GM19043 (cell line): ENCODE measurements at regions not wholly inside any gene's neighbourhood (a gene's known extent, or its start where the extent isn't known, plus 50 kb on each side); places are given as distances from the start of the nearest gene placed in this dataset.

Experiments
- ATAC-seq: cut with Tn5 transposase; IDR thresholded peaks from one replicate; pipeline ENCODE4 v1.9.1; 2021; ENCODE audit warnings: low read depth; ENCODE audit not compliant: unreplicated experiment

- ATAC-seq: no peak
Measured at GRCh38 chr2:129580001-129580400, 399.5 kb upstream of the RAB6C start.

GRCh38 chr2:129585760-129586159, 393.7 kb upstream of the RAB6C start:
- no peak for ATAC-seq

- ATAC-seq: no peak
Measured at GRCh38 chr2:129587426-129588064, 391.9 kb upstream of the RAB6C start.

- ATAC-seq: no peak
Measured at GRCh38 chr2:129604560-129604959, 374.9 kb upstream of the RAB6C start.

- no peak for ATAC-seq
Measured at GRCh38 chr2:129605646-129606045, 373.8 kb upstream of the RAB6C start.

- no peak for ATAC-seq
Measured at GRCh38 chr2:129606496-129607270, 372.8 kb upstream of the RAB6C start.

GRCh38 chr2:129609224-129609623, 370.2 kb upstream of the RAB6C start:
- no peak for ATAC-seq

GRCh38 chr2:129610766-129611165, 368.7 kb upstream of the RAB6C start:
- ATAC-seq: no peak

GRCh38 chr2:129611471-129611870, 368.0 kb upstream of the RAB6C start:
- no peak for ATAC-seq

GRCh38 chr2:129619471-129619870, 360.0 kb upstream of the RAB6C start:
- no peak for ATAC-seq

- ATAC-seq: no peak
Measured at GRCh38 chr2:129620411-129620810, 359.1 kb upstream of the RAB6C start.

- ATAC-seq: no peak
Measured at GRCh38 chr2:129623783-129624182, 355.7 kb upstream of the RAB6C start.

GRCh38 chr2:129627437-129627836, 352.0 kb upstream of the RAB6C start:
- no peak for ATAC-seq

GRCh38 chr2:129636692-129637091, 342.8 kb upstream of the RAB6C start:
- ATAC-seq: no peak

- ATAC-seq: no peak
Measured at GRCh38 chr2:129641371-129641770, 338.1 kb upstream of the RAB6C start.

- no peak for ATAC-seq
Measured at GRCh38 chr2:129642526-129643043, 336.9 kb upstream of the RAB6C start.

GRCh38 chr2:129645335-129645734, 334.1 kb upstream of the RAB6C start:
- no peak for ATAC-seq

- no peak for ATAC-seq
Measured at GRCh38 chr2:129646107-129646506, 333.4 kb upstream of the RAB6C start.

GRCh38 chr2:129653246-129653645, 326.2 kb upstream of the RAB6C start:
- ATAC-seq: no peak

GRCh38 chr2:129654331-129654730, 325.1 kb upstream of the RAB6C start:
- ATAC-seq: no peak

GRCh38 chr2:129656081-129656598, 323.3 kb upstream of the RAB6C start:
- ATAC-seq: no peak

GRCh38 chr2:129658430-129658829, 321.0 kb upstream of the RAB6C start:
- ATAC-seq: no peak
